Astrocyte of the cerebellum (primary cell): ENCODE measurements at regions not wholly inside any gene's neighbourhood (a gene's known extent, or its start where the extent isn't known, plus 50 kb on each side); places are given as distances from the start of the nearest gene placed in this dataset.

Experiments
- DNase-seq: peaks from one replicate; pipeline ENCODE4 v3.0.0-alpha.2; 2011; ENCODE audit warnings: low read depth
- H3K4me3 ChIP-seq: 2 replicates; pipeline ENCODE4 v1.5.1; 2011; ENCODE audit warnings: mild to moderate bottlenecking, low read depth, low read length, moderate library complexity
- CTCF ChIP-seq: IDR thresholded peaks from 2 replicates; pipeline ENCODE4 v1.5.1; 2012; ENCODE audit warnings: low read length, low read depth, moderate library complexity, mild to moderate bottlenecking; ENCODE audit errors: missing control alignments
- in situ Hi-C: cut with HindIII; loops from 2 replicates; pipeline ENCODE4 v1.10.0; 2017; ENCODE audit warnings: low sequenced_read_pairs

GRCh38 chr4:177178246-177178645 is 131.4 kb upstream of the NEIL3 start:
- no peak overlapping the region for H3K4me3 ChIP-seq
- TF ChIP-seq CTCF, result no peak
- in situ Hi-C loops, result no loop called here
- no peak for DNase-seq

GRCh38 chr4:177182166-177182565 is 127.5 kb upstream of the NEIL3 start:
- TF ChIP-seq CTCF, result no peak
- no peak for DNase-seq
- H3K4me3 ChIP-seq, result no peak overlapping the region
- in situ Hi-C loops, result no loop called here

GRCh38 chr4:177182728-177183127 is 126.9 kb upstream of the NEIL3 start:
- in situ Hi-C loops, result no loop called here
- no peak for TF ChIP-seq CTCF
- DNase-seq, result no peak

GRCh38 chr4:177185151-177185550 is 124.5 kb upstream of the NEIL3 start:
- no peak for TF ChIP-seq CTCF
- H3K4me3 ChIP-seq, result no peak overlapping the region
- in situ Hi-C loops, result no loop called here
- no peak for DNase-seq

More at GRCh38 chr4:177182728-177183127, 126.9 kb upstream of the NEIL3 start:
- H3K4me3 ChIP-seq, result no peak overlapping the region

- no peak overlapping the region for H3K4me3 ChIP-seq
- DNase-seq, result no peak
- TF ChIP-seq CTCF, result no peak
- in situ Hi-C loops, result no loop called here
Measured at GRCh38 chr4:177185579-177185978, 124.1 kb upstream of the NEIL3 start.

- in situ Hi-C loops, result no loop called here
Measured at GRCh38 chr4:177187371-177187770, 122.3 kb upstream of the NEIL3 start.

More at GRCh38 chr4:177187371-177187770, 122.3 kb upstream of the NEIL3 start:
- DNase-seq, result no peak
- no peak for TF ChIP-seq CTCF
- H3K4me3 ChIP-seq, result no peak overlapping the region
